GM12878 (cell line): ENCODE measurements at regions not wholly inside any gene's neighbourhood (a gene's known extent, or its start where the extent isn't known, plus 50 kb on each side); places are given as distances from the start of the nearest gene placed in this dataset.

ENCODE experiments used
- CBX5 ChIP-seq: sonication (generic); IDR thresholded peaks from 2 replicates; pipeline ENCODE4 v1.6.1; 2016; ENCODE audit warnings: low read depth, moderate library complexity, mild to moderate bottlenecking, inconsistent platforms
- E2F4 ChIP-seq: IDR thresholded peaks from 2 replicates; pipeline ENCODE4 v1.6.1; 2012; ENCODE audit warnings: low read depth, low read length, improper control_type of control experiment
- E4F1 ChIP-seq: fragments of 450-650 bp; IDR thresholded peaks from 2 replicates; pipeline ENCODE4 v1.6.1; 2018; ENCODE audit warnings: borderline replicate concordance, mild to moderate bottlenecking; ENCODE audit not compliant: partially characterized antibody
- EGR1 ChIP-seq, 2 experiments: IDR thresholded peaks; 1 replicate in 1 of 2; 2 replicates in 1 of 2; pipeline ENCODE4 v1.6.1; 2011 to 2012; ENCODE audit warnings: low read depth in 2 of 2, low read length in 2 of 2, borderline replicate concordance in 1 of 2, mild to moderate bottlenecking in 1 of 2, moderate library complexity in 1 of 2
- EP300 ChIP-seq, 2 experiments: fragments of 150-350 bp in 1 of 2; IDR thresholded peaks; 2 replicates each; pipeline ENCODE4 v1.6.1; 2011 to 2012; ENCODE audit warnings: low read depth in 2 of 2, low read length in 2 of 2, borderline replicate concordance in 1 of 2, improper control_type of control experiment in 1 of 2, inconsistent platforms in 1 of 2; ENCODE audit not compliant: control insufficient read depth in 1 of 2
- EZH2 ChIP-seq: IDR thresholded peaks from 2 replicates; pipeline ENCODE4 v1.6.1; 2012; ENCODE audit warnings: low read depth, mild to moderate bottlenecking, control low read depth, inconsistent platforms, low read length, borderline replicate concordance; ENCODE audit not compliant: control insufficient read depth
- FOXM1 ChIP-seq: IDR thresholded peaks from 2 replicates; pipeline ENCODE4 v1.6.1; 2012; ENCODE audit warnings: low read depth, mild to moderate bottlenecking, inconsistent platforms, low read length, moderate library complexity
- GABPA ChIP-seq: IDR thresholded peaks from 2 replicates; pipeline ENCODE4 v1.6.1; 2014; ENCODE audit warnings: antibody characterized with exemption, low read depth, mild to moderate bottlenecking, inconsistent platforms
- HCFC1 ChIP-seq: fragments of 150-350 bp; IDR thresholded peaks from 2 replicates; pipeline ENCODE4 v1.6.1; 2014; ENCODE audit warnings: low read length
- IRF3 ChIP-seq: fragments of 450-650 bp; IDR thresholded peaks from 2 replicates; pipeline ENCODE4 v1.6.1; 2014; ENCODE audit warnings: mild to moderate bottlenecking
- NR2C2 ChIP-seq: IDR thresholded peaks from 2 replicates; pipeline ENCODE4 v1.6.1; 2011; ENCODE audit warnings: borderline replicate concordance, low read depth; ENCODE audit not compliant: control insufficient read depth, insufficient read length
- NR2F1 ChIP-seq: fragments of 450-650 bp; conservative IDR thresholded peaks from 2 replicates; pipeline ENCODE4 v1.6.1; 2017; ENCODE audit warnings: mild to moderate bottlenecking
- PAX5 ChIP-seq: IDR thresholded peaks from 2 replicates; pipeline ENCODE4 v1.6.1; 2011; ENCODE audit warnings: low read depth, low read length, borderline replicate concordance
- PRDM15 ChIP-seq: fragments of 450-650 bp; formaldehyde crosslinking; IDR thresholded peaks from 2 replicates; pipeline ENCODE4 v1.4.0; 2020; ENCODE audit warnings: mild to moderate bottlenecking, moderate library complexity
- RBBP5 ChIP-seq: fragments of 200-600 bp; sonication (generic); conservative IDR thresholded peaks from 2 replicates; pipeline ENCODE4 v1.6.1; 2016
- RFX5 ChIP-seq: IDR thresholded peaks from 2 replicates; pipeline ENCODE4 v1.6.1; 2011; ENCODE audit warnings: low read depth, low read length, improper control_type of control experiment
- RUNX3 ChIP-seq: IDR thresholded peaks from 2 replicates; pipeline ENCODE4 v1.6.1; 2012; ENCODE audit warnings: low read length, inconsistent platforms
- SRF ChIP-seq, 2 experiments: IDR thresholded peaks; 2 replicates each; pipeline ENCODE4 v1.6.1; 2011; ENCODE audit warnings: low read depth in 2 of 2, low read length in 2 of 2, mild to moderate bottlenecking in 1 of 2, moderate library complexity in 1 of 2
- WRNIP1 ChIP-seq: IDR thresholded peaks from 2 replicates; pipeline ENCODE4 v1.6.1; 2011; ENCODE audit warnings: low read depth, low read length, improper control_type of control experiment, borderline replicate concordance
- ZBED1 ChIP-seq: IDR thresholded peaks from 2 replicates; pipeline ENCODE4 v1.6.1; 2016; ENCODE audit warnings: borderline replicate concordance

- TF ChIP-seq E4F1, result no peak
- no peak for TF ChIP-seq IRF3
- no peak for TF ChIP-seq EZH2
- 0 out of 2 replicates have a peak, but pooled peaks have one; percentile 25 for TF ChIP-seq GABPA
- no peak for TF ChIP-seq RFX5
- peak; percentile 89 for TF ChIP-seq PAX5
- TF ChIP-seq WRNIP1, result no peak
- peak; percentile 71 for TF ChIP-seq RUNX3
- TF ChIP-seq RBBP5, result no peak
- 0 out of 4 replicates have a peak, but pooled peaks of 1 of the 2 experiments have one; percentile 17 for TF ChIP-seq SRF (IDR thresholded peaks at IDR 0.05; ENCODE audit: low read depth in 2 of 2, low read length in 2 of 2)
- no peak for TF ChIP-seq E2F4
- peak; percentile 81 for TF ChIP-seq CBX5
- no peak for TF ChIP-seq HCFC1
- TF ChIP-seq ZBED1, result 0 out of 2 replicates have a peak, but pooled peaks have one; percentile 28
- peak; percentile 87 for TF ChIP-seq FOXM1
- TF ChIP-seq PRDM15 (CRISPR knock-in tag), result no peak
- TF ChIP-seq EP300 (IDR thresholded peaks at IDR 0.05; ENCODE audit: borderline replicate concordance in 1 of 2, control insufficient read depth in 1 of 2, low read depth in 2 of 2, low read length in 2 of 2), result peak; percentile 73 to 92; a peak in 3 of 4 replicates
- TF ChIP-seq NR2F1, result no peak
- no peak for TF ChIP-seq EGR1 (IDR thresholded peaks at IDR 0.05; ENCODE audit: borderline replicate concordance in 1 of 2, low read depth in 2 of 2, low read length in 2 of 2)
- no peak for TF ChIP-seq NR2C2
Observed at GRCh38 chr13:31965361-31966066, 66.1 kb upstream of the FRY start (continued).
